GM18951 (cell line): ENCODE measurements at regions not wholly inside any gene's neighbourhood (a gene's known extent, or its start where the extent isn't known, plus 50 kb on each side); places are given as distances from the start of the nearest gene placed in this dataset.
"Not testable (repeated sequence)": the region's sequence is repeated elsewhere in the genome, so short reads cannot be mapped to it uniquely, and the experiment has no call there.

ENCODE experiments used
- POLR2A ChIP-seq: IDR thresholded peaks from 4 replicates; pipeline ENCODE4 v1.6.1; 2011; ENCODE audit warnings: mild to moderate bottlenecking; ENCODE audit not compliant: insufficient read length, insufficient read depth; ENCODE audit errors: extremely low read depth
- in situ Hi-C: fragments of 300-500 bp; cut with MboI; formaldehyde crosslinking; loops from one replicate; pipeline ENCODE4 v1.12.0; 2022; ENCODE audit warnings: low sequenced_read_pairs, mixed read lengths, inconsistent platforms; ENCODE audit not compliant: unreplicated experiment

DNA sequence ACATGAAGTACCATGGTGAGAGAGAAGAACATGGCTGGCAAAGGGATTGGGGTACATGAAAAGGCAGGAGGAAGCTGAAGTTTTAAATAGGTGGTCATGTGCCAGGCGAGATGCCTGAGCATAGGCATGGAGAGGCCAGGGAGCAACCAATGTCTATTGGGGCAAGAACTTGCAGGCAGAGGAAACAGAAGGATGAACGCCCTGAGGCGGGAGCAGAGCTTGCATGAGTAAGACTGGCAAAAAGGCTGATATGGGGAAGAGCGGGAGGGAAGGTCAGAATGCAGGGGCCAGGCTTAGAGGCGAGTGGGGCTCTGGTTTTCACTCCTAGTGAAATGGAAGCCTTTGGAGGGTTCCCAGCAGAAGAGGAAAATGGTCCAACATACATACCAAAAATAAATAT lies 52.5 kb upstream of the VSTM5 start:
- in situ Hi-C loops, result loop anchor here (25.0 kb wide), 1 partner anchor 584 kb away; the partner anchor contains the start of genes ANKRD49 and MRE11
- TF ChIP-seq POLR2A, result no peak

- no peak for TF ChIP-seq POLR2A
- in situ Hi-C loops, result loop anchor here (25.0 kb wide), 1 partner anchor 583 kb away; the partner anchor contains the start of genes ANKRD49 and MRE11
These were observed 53.6 kb upstream of the VSTM5 start for GRCh38 chr11:93903989-93904388.

- no peak for TF ChIP-seq POLR2A
- in situ Hi-C loops, result loop anchor here (25.0 kb wide), 1 partner anchor 583 kb away; the partner anchor contains the start of genes ANKRD49 and MRE11
These were observed 54.3 kb upstream of the VSTM5 start for GRCh38 chr11:93904716-93905115.

DNA sequence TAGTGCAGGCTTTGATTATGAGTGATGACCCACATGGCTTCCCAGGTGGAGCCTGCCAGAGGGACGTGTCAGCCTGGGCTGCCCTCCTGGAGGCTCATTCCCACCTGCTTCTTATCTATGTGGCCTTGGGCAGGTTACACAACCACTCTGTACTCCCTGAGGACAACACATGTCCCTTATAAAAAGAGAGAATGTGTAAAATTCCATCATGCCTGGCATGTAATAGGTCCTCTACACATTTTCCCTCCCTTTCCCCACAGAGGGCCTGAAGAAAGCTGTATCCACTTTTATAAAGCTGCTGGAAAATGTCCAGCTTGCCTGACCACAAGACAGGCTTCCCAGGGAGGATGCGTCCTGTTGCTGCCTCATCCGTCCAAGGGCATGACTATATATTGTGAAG lies 55.0 kb upstream of the VSTM5 start:
- in situ Hi-C loops, result loop anchor here (25.0 kb wide), 1 partner anchor 582 kb away; the partner anchor contains the start of genes ANKRD49 and MRE11
- TF ChIP-seq POLR2A, result no peak

- in situ Hi-C loops, result loop anchor here (25.0 kb wide), 1 partner anchor 581 kb away; the partner anchor contains the start of genes ANKRD49 and MRE11
- no peak for TF ChIP-seq POLR2A
These were observed 56.1 kb upstream of the VSTM5 start for GRCh38 chr11:93906486-93906885.

DNA sequence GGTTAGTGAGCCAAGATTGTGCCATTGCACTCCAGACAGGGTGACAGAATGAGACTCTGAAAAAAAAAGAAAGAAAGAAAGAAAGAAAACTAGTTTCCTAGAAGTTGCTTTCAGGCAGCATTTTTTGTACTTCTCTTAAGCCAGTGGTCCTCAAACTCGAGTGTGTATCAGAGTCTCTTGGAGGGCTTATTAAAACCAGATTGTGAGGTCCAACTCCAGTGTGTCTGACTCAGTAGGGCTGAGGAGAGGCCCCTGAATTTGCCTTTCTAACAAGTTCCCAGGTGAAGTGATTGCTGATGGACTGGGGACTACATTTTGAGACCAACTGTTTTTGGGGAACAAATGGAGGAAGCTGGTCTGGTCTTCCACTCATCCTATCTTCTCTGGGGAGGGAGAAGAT lies 57.5 kb upstream of the VSTM5 start:
- in situ Hi-C loops, result loop anchor here (25.0 kb wide), 1 partner anchor 579 kb away; the partner anchor contains the start of genes ANKRD49 and MRE11
- no peak for TF ChIP-seq POLR2A

DNA sequence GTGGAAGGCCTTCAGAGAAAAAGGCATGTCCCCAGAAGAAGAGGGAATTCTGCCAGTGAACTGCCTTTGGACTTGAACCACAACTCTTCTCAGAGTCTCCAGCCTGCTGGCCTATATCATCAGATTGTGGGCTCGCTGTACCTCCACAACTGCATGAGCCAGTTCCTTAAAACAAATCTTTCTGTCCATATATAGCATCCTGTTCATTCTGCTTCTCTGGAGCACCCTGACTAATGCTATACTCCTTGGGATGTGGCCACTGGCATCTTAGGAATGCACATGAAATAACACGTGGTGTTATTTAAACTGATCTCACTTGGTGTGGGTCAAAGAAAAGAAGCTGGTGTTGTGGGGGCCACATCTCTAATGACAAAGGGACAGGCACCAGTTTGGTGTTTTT lies 58.3 kb upstream of the VSTM5 start:
- no peak for TF ChIP-seq POLR2A
- in situ Hi-C loops, result loop anchor here (25.0 kb wide), 1 partner anchor 579 kb away; the partner anchor contains the start of genes ANKRD49 and MRE11

- in situ Hi-C loops, result loop anchor here (25.0 kb wide), 1 partner anchor 570 kb away; the partner anchor contains the start of genes ANKRD49 and MRE11
- no peak for TF ChIP-seq POLR2A
These were observed 67.3 kb upstream of the VSTM5 start for GRCh38 chr11:93917673-93918072.

DNA sequence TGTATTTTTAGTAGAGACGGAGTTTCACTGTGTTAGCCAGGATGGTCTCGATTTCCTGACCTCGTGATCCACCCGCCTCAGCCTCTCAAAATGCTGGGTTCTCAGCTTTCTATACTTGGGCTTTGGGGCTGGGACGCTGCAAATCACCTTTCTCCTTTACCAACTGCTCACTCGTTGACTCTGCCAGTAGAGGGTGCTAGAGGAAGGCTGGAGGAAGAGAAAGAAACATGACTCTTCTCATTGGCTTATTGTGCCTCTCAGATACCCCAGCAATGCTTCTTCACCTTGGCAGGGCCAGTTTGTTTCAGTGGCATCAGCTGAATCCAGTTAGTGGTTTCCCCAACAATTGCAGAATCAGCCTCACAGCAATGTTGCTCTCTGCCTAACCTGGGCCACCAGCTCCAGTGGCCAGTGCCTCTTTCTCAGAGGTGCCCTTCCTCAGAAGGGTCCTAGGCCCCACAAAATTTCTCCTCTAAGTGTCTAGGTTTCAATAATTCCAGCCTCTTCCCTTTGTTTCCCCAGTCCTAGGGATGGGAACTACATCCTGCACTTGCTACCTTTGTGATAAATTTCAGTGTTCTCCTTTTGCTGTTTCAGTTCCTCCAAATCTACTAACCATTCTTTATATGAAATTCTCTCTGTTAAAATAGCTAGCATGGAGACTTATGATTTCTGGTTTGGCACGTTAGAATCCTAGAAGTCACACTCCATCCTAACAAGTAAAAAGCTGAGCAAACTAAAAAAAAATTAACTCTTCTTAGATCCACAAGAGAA lies 71.5 kb upstream of the VSTM5 start:
- in situ Hi-C loops, result loop anchor here (25.0 kb wide), 1 partner anchor 565 kb away; the partner anchor contains the start of genes ANKRD49 and MRE11
- TF ChIP-seq POLR2A, result no peak

DNA sequence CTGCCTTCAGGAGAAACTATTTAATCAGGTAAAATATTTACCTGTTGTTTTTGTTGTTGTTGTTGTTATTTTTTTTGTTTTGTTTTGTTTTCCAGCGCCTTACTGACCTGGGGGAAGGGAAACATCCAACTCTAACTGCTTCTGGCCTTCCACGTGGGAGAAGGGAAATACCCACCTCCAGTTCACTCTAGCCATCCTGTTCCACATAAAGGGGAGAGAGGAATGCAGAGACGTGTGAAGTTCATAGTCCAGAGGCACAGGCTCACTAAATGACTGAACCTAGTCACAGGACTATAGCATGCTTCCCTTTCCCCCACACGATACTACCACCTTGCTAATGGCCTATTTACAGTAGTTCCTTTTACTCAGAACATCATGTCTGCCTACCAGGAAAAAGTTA lies 72.4 kb upstream of the VSTM5 start:
- in situ Hi-C loops, result loop anchor here (25.0 kb wide), 1 partner anchor 564 kb away; the partner anchor contains the start of genes ANKRD49 and MRE11
- no peak for TF ChIP-seq POLR2A

DNA sequence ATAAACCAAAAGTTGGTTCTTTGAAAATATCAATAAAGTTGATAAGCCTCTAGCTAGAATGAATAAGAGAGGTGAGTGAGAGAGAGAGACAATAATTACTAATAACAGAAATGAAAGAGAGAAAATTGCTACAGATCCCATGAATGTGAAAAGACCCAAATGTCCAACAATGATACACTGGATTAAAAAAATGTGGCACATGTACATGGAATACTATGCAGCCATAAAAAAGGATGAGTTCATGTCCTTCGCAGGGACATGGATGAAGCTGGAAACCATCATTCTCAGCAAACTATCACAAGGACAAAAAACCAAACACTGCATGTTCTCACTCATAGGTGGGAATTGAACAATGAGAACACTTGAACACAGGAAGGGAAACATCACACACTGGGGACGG lies 75.7 kb upstream of the VSTM5 start:
- in situ Hi-C loops, result not testable (repeated sequence)

- TF ChIP-seq POLR2A, result no peak
- in situ Hi-C loops, result no loop called here
These were observed 79.0 kb upstream of the VSTM5 start for GRCh38 chr11:93929407-93929806.

DNA sequence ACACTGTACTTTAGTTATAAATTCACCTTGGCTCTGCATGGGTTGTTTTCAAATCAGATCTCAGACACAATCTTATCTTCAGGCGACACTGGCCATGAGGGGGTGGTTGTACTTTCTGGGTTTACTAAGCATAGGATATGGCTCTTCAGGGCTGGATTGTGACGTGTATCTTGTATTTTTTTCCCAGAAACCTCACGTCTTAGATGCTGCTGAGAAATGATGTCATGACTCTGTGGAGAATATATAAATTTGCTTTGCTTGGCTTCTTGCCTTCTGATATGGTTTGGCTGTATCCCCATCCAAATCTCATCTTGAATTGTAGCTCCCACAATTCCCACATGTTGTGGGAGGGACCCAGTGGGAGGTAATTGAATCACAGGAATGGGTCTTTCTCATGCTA lies 82.8 kb upstream of the VSTM5 start:
- in situ Hi-C loops, result no loop called here

DNA sequence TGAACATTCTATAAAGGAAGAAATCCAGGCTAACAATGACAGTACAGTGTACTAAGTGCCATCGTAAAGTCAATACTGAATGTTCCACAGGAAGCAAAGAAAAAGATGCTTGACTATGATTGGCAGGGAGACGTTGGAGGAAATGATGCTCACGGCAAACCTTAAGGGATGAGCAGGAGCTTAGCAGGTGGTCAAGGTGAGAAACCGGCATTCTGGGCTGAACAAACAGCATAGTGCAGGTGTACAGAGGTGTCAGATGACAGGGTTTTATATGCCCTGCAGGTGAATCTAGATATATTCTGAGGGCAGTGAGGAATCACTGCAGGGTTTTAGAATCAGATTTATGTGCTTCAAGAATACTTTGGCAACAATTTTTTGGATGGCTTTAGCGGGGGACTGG lies 85.3 kb upstream of the HEPHL1 start:
- no peak for TF ChIP-seq POLR2A

More for the DNA sequence above, 82.8 kb upstream of the VSTM5 start:
- TF ChIP-seq POLR2A, result no peak

GRCh38 chr11:93936460-93936859 lies 84.7 kb upstream of the HEPHL1 start:
- in situ Hi-C loops, result no loop called here
- no peak for TF ChIP-seq POLR2A

More for the DNA sequence above, 85.3 kb upstream of the HEPHL1 start:
- in situ Hi-C loops, result no loop called here
